ENCODE measurements at regions not wholly inside any gene's neighbourhood (a gene's known extent, or its start where the extent isn't known, plus 50 kb on each side); places are given as distances from the start of the nearest gene placed in this dataset.
A peak's percentile ranks its signal among the peaks of the same experiment; 100 is the strongest.

GRCh38 chr2:236945431-236946016 is 140.2 kb upstream of the COPS8 start:
- no peaks in the 10 kb centered on the region for H3K36me3 Mint-ChIP-seq (ENCODE audit: insufficient read depth)
- no peak overlapping the region for H3K4me3 Mint-ChIP-seq
- no peaks in the 10 kb centered on the region for H3K9me3 Mint-ChIP-seq
- no peaks in the 10 kb centered on the region for H3K27me3 Mint-ChIP-seq (ENCODE audit: low read depth)
- DNase-seq (no peak), ATAC-seq (no peak)
- H3K4me1 Mint-ChIP-seq (ENCODE audit: low read depth) = no peaks in the 10 kb centered on the region

DNA sequence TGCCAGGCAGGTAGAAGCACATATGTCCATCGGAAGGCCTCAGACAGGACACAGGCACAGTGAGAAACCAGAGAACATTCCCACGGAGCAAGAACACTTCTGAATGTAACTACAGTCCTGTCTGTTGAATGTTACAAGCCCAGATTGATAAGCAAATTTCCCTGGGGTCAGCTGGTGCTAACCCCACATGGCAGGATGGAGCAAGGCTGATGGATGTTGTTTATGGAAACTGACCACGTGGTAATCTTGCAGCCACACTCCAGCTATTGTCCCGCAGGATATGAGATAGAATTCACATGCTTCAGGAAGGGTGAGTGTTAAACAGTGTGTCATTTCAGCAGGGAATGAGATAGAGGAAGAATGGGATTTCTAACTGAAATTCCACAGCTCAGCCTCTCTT is 138.8 kb upstream of the COPS8 start:
- no peak overlapping the region for H3K4me3 Mint-ChIP-seq
- peaks cover 4% of the 10 kb centered on the region for H3K9me3 Mint-ChIP-seq
- H3K4me1 Mint-ChIP-seq (ENCODE audit: low read depth) = no peaks in the 10 kb centered on the region
- H3K36me3 Mint-ChIP-seq (ENCODE audit: insufficient read depth) = no peaks in the 10 kb centered on the region
- H3K27me3 Mint-ChIP-seq (ENCODE audit: low read depth) = no peaks in the 10 kb centered on the region
- ATAC-seq (no peak), DNase-seq (no peak)

DNA sequence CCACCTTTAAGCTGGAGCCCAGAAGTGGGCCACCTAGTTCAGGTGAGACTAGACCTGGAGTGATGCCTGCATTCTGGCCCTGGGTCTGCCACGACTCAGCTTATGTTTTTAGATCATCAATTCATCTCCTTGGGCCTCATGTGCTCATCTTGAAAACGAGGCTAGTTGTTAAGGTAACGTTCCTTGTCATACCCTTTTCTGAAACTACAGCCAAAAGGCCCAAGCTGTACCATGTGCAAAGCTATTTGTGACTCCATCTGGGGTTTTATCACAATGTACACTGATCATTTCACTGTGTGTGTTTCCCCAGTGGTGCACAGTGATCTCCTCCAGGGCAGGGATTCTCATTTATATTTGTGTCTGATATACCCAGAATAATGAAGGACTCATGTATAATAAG is 138.4 kb upstream of the COPS8 start:
- Mint-ChIP-seq H3K27me3 (ENCODE audit: low read depth) (no peaks in the 10 kb centered on the region), H3K9me3 (peaks cover 7% of the 10 kb centered on the region), H3K4me3 (no peak overlapping the region), H3K4me1 (ENCODE audit: low read depth) (no peaks in the 10 kb centered on the region), H3K36me3 (ENCODE audit: insufficient read depth) (no peaks in the 10 kb centered on the region)
- DNase-seq (no peak), ATAC-seq (no peak)

DNA sequence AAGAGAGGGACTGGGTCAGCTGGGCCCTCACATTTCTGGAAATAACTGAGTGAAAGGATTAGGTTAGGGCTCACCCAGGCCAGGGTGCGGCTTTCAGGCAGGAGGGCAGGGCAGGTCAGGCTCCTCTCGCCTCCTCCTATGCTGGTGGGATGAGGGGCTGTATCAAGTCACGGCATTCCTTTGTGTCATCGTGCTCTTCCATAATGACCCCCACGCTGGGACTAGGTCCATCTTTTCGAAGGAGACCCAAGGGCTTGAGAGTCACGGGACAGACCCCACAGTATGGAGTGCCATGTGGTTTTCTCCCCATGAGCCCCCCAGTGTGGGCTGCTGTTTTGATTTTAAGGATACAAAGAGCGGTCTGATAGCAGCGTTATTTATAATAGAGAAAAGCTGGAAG is 137.8 kb upstream of the COPS8 start:
- no peak for ATAC-seq
- Mint-ChIP-seq H3K9me3 (peaks cover 7% of the 10 kb centered on the region), H3K4me1 (ENCODE audit: low read depth) (no peaks in the 10 kb centered on the region), H3K27me3 (ENCODE audit: low read depth) (no peaks in the 10 kb centered on the region), H3K4me3 (no peak overlapping the region), H3K36me3 (ENCODE audit: insufficient read depth) (no peaks in the 10 kb centered on the region)
- no peak for DNase-seq

GRCh38 chr2:236949089-236949905 is 136.4 kb upstream of the COPS8 start:
- DNase-seq = no peak
- H3K9me3 Mint-ChIP-seq = peaks cover 7% of the 10 kb centered on the region
- H3K4me3 Mint-ChIP-seq = no peak overlapping the region
- no peaks in the 10 kb centered on the region for H3K36me3 Mint-ChIP-seq (ENCODE audit: insufficient read depth)
- ATAC-seq = no peak
- peaks cover 4% of the 10 kb centered on the region for H3K27me3 Mint-ChIP-seq (ENCODE audit: low read depth)
- H3K4me1 Mint-ChIP-seq (ENCODE audit: low read depth) = no peaks in the 10 kb centered on the region

DNA sequence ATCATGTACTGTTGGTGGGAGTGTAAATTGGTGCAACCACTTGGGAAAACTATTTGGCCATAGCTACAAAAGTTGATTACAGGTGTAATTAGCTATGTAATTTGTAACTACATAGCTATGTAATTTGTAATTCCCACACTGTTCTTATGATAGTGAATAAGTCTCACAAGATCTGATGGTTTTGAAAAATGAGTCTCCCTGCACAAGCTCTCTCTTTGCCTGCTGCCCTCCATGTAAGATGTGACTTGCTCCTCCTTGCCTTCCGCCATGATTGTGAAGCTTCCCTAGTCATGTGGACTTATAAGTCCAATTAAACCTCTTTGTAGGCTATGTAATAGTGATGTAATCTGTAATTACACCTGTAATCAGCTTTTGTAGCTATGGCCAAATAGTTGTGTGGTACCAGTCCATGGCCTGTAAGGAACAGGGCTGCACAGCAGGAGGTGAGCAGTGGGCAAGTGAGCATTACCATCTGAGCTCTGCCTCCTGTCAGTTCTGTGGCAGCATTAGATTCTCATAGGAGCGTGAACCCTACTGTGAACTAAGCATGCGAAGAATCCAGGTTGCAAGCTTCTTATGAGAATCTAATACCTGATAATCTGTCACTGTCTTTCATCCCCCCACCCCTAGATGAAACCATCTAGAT is 133.7 kb upstream of the COPS8 start:
- Mint-ChIP-seq H3K27me3 (ENCODE audit: low read depth) (peaks cover 6% of the 10 kb centered on the region), H3K4me3 (no peak overlapping the region), H3K9me3 (peaks cover 12% of the 10 kb centered on the region), H3K36me3 (ENCODE audit: insufficient read depth) (no peaks in the 10 kb centered on the region), H3K4me1 (ENCODE audit: low read depth) (peaks cover 8% of the 10 kb centered on the region)
- ATAC-seq (no peak), DNase-seq (no peak)

GRCh38 chr2:236954641-236955040 is 131.0 kb upstream of the COPS8 start:
- H3K9me3 Mint-ChIP-seq = peaks cover 12% of the 10 kb centered on the region
- ATAC-seq = no peak
- peaks cover 8% of the 10 kb centered on the region for H3K4me1 Mint-ChIP-seq (ENCODE audit: low read depth)
- no peak for DNase-seq
- no peak overlapping the region for H3K4me3 Mint-ChIP-seq
- peaks cover 6% of the 10 kb centered on the region for H3K27me3 Mint-ChIP-seq (ENCODE audit: low read depth)
- no peaks in the 10 kb centered on the region for H3K36me3 Mint-ChIP-seq (ENCODE audit: insufficient read depth)

DNA sequence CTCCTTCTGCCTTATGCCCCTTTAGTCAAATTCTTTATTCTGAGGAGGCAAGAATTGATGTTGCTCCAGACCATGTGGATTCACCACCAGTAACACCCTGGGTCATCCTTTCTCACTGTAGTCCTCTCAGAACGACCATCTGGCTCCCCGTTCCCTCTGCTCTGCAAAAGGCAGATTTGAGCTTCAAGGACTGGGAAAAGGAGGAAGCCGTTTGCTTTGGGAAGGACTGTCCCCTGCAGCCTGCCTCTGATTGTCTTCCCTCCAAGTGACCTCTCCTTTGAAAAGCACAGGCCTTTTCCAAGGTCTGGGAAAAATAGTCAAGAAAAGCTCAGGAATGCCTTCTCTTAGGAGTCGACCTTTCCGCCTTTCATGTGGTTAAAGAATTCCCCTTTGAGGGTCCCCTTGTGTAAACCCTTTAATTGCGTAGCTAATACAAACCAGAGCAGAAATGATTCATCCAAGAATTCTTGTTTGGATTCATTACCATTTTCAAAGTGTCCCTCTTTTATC is 130.1 kb upstream of the COPS8 start:
- Mint-ChIP-seq H3K9me3 (peaks cover 12% of the 10 kb centered on the region), H3K27me3 (ENCODE audit: low read depth) (peaks cover 6% of the 10 kb centered on the region), H3K4me3 (no peak overlapping the region), H3K36me3 (ENCODE audit: insufficient read depth) (no peaks in the 10 kb centered on the region), H3K4me1 (ENCODE audit: low read depth) (peaks cover 8% of the 10 kb centered on the region)
- ATAC-seq (no peak), DNase-seq (no peak)

- DNase-seq = no peak
Observed at GRCh38 chr2:236956031-236956618, 129.6 kb upstream of the COPS8 start.

DNA sequence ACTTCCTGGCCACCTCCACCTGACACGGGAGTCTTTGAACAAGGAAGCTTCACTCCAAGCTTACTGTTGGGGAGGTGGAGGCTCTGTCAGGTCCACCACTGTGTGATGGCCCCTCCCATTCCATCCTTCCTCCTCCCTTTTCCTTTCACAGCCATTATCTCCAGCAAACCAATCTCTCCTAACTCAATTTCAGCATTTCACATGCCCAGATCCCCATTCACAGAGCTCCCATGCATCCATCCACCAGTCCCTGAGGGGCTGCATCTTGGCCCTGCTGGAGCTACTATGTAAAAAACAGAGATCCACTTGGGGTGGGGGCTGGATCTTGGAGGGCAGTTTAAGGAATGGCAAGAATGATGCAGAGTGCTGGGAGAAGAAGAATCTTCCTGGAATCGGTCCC is 129.0 kb upstream of the COPS8 start:
- peaks cover 6% of the 10 kb centered on the region for H3K27me3 Mint-ChIP-seq (ENCODE audit: low read depth)
- H3K4me1 Mint-ChIP-seq (ENCODE audit: low read depth) = peaks cover 8% of the 10 kb centered on the region
- no peaks in the 10 kb centered on the region for H3K36me3 Mint-ChIP-seq (ENCODE audit: insufficient read depth)
- no peak for ATAC-seq
- no peak for DNase-seq
- no peak overlapping the region for H3K4me3 Mint-ChIP-seq
- peaks cover 10% of the 10 kb centered on the region for H3K9me3 Mint-ChIP-seq

More at GRCh38 chr2:236956031-236956618, 129.6 kb upstream of the COPS8 start:
- ATAC-seq = peak; percentile 80 to 85
- peaks cover 8% of the 10 kb centered on the region for H3K4me1 Mint-ChIP-seq (ENCODE audit: low read depth)
- H3K4me3 Mint-ChIP-seq = no peak overlapping the region
- H3K9me3 Mint-ChIP-seq = peaks cover 12% of the 10 kb centered on the region
- peaks cover 6% of the 10 kb centered on the region for H3K27me3 Mint-ChIP-seq (ENCODE audit: low read depth)
- no peaks in the 10 kb centered on the region for H3K36me3 Mint-ChIP-seq (ENCODE audit: insufficient read depth)

DNA sequence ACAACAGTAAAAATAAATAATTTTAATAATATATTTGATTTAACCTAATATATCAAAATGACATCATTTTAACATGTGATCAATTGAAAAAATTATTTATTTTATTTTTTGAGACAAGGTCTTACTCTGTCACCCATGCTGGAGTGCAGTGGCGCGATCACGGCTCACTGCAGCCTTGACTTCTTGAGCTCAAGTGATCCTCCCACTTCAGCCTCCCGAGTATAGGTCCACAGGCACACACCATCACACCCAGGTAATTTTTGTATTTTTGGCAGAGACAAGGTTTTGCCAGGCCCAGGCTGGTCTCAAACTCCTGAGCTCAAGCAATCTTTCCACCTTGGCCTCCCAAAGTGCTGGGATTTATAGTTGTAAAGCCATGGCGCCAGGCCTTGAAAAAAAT is 126.7 kb upstream of the COPS8 start:
- DNase-seq (no peak), ATAC-seq (no peak)
- H3K9me3 Mint-ChIP-seq = peaks cover 5% of the 10 kb centered on the region
- no peak overlapping the region for H3K4me3 Mint-ChIP-seq
- H3K36me3 Mint-ChIP-seq (ENCODE audit: insufficient read depth) = no peaks in the 10 kb centered on the region
- H3K27me3 Mint-ChIP-seq (ENCODE audit: low read depth) = peaks cover 5% of the 10 kb centered on the region
- peaks cover 8% of the 10 kb centered on the region for H3K4me1 Mint-ChIP-seq (ENCODE audit: low read depth)

GRCh38 chr2:236959876-236960275 is 125.8 kb upstream of the COPS8 start:
- no peak for ATAC-seq
- DNase-seq = no peak

GRCh38 chr2:236960531-236960930 is 125.2 kb upstream of the COPS8 start:
- ATAC-seq (no peak), DNase-seq (no peak)
- Mint-ChIP-seq H3K4me1 (ENCODE audit: low read depth) (peaks cover 5% of the 10 kb centered on the region), H3K9me3 (peaks cover 2% of the 10 kb centered on the region), H3K27me3 (ENCODE audit: low read depth) (no peaks in the 10 kb centered on the region), H3K36me3 (ENCODE audit: insufficient read depth) (no peaks in the 10 kb centered on the region), H3K4me3 (no peak overlapping the region)

More at GRCh38 chr2:236959876-236960275, 125.8 kb upstream of the COPS8 start:
- H3K36me3 Mint-ChIP-seq (ENCODE audit: insufficient read depth) = no peaks in the 10 kb centered on the region
- H3K27me3 Mint-ChIP-seq (ENCODE audit: low read depth) = no peaks in the 10 kb centered on the region
- H3K4me1 Mint-ChIP-seq (ENCODE audit: low read depth) = peaks cover 8% of the 10 kb centered on the region
- no peak overlapping the region for H3K4me3 Mint-ChIP-seq
- peaks cover 5% of the 10 kb centered on the region for H3K9me3 Mint-ChIP-seq

DNA sequence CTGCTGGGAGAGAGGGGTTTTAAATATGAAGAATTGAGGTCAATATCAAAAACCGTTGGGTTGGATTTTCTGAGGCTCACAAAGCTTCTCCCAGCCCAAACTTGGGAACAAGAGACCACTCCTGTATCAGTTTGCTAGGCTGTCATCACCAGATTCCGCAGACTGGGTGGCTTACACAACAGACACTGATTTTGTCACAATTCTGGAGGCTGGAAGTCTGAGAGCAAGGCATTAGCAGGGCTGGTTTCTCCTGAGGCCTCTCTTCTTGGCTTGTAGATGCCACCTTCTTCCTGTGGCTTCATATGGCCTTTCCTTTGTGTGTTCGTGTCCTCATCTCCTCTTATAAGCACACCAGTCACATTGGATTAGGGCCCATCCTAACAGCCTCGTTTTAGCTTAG is 122.9 kb upstream of the COPS8 start:
- Mint-ChIP-seq H3K4me1 (ENCODE audit: low read depth) (peaks cover 13% of the 10 kb centered on the region), H3K4me3 (no peak overlapping the region), H3K9me3 (no peaks in the 10 kb centered on the region), H3K36me3 (ENCODE audit: insufficient read depth) (no peaks in the 10 kb centered on the region), H3K27me3 (ENCODE audit: low read depth) (no peaks in the 10 kb centered on the region)
- ATAC-seq (no peak), DNase-seq (no peak)
